Lower leg skin (tissue), 4 donors: ENCODE measurements at regions not wholly inside any gene's neighbourhood (a gene's known extent, or its start where the extent isn't known, plus 50 kb on each side); places are given as distances from the start of the nearest gene placed in this dataset.

Experiments
- DNase-seq, 2 donors: peaks; one replicate each; pipeline ENCODE4 v3.0.0-alpha.2; 2019; ENCODE audit warnings: low spot score in 2 of 2
- H3K4me3 ChIP-seq: fragments of 200-600 bp; sonication (generic); 2 replicates; pipeline ENCODE4 v1.5.1; 2017; ENCODE audit warnings: mild to moderate bottlenecking, low read depth; ENCODE audit not compliant: poor library complexity, severe bottlenecking
- POLR2A ChIP-seq, 2 donors: fragments of 450-650 bp; IDR thresholded peaks; one replicate each; pipeline ENCODE4 v1.6.1; 2016 to 2017; ENCODE audit warnings: antibody characterized with exemption in 2 of 2, mild to moderate bottlenecking in 1 of 2, moderate library complexity in 1 of 2
- WGBS, 2 donors: methylation state at CpG; one replicate each; pipeline ENCODE4 v1.1.5; 2018; 5-methylcytosine and 5-hydroxymethylcytosine counted together
- intact Hi-C: fragments of 100-400 bp; cut with DNase I; formaldehyde crosslinking; loops from one replicate; pipeline ENCODE4 v1.15.0; 2023; ENCODE audit warnings: low total_unique reads
- TF ChIP-seq, protein P1 (sequence below), 3 donors: fragments of 450-650 bp; IDR thresholded peaks; one replicate each; pipeline ENCODE4 v1.5.1; 2016; ENCODE audit warnings: antibody characterized with exemption in 3 of 3, mild to moderate bottlenecking in 3 of 3, moderate library complexity in 2 of 3

DNA sequence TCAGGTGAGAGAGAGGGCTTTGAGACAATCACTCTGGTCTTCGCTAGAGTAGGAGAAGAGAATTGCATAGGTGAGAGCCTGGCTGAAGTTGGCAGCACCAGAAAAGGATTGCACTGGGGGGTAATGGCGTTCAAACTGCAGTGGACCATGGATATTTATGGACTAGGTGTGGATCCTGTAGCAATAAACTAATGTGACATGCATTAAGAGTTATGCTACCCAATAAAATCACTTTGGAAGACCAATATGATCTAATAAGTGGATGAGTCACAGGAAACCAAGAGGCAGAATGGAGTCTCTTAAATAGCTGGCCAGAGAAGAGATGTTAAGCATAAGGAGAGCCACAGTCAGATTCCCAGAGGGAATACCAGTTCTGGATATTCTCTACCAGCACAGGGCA, 259.8 kb downstream of the FBXO8 start:
- WGBS, 2 donors: 46 to 86% methylated on average over 2 of the region's 2 CpGs
- no peak for TF ChIP-seq POLR2A (IDR thresholded peaks at IDR 0.05)
- TF ChIP-seq, protein P1, sequence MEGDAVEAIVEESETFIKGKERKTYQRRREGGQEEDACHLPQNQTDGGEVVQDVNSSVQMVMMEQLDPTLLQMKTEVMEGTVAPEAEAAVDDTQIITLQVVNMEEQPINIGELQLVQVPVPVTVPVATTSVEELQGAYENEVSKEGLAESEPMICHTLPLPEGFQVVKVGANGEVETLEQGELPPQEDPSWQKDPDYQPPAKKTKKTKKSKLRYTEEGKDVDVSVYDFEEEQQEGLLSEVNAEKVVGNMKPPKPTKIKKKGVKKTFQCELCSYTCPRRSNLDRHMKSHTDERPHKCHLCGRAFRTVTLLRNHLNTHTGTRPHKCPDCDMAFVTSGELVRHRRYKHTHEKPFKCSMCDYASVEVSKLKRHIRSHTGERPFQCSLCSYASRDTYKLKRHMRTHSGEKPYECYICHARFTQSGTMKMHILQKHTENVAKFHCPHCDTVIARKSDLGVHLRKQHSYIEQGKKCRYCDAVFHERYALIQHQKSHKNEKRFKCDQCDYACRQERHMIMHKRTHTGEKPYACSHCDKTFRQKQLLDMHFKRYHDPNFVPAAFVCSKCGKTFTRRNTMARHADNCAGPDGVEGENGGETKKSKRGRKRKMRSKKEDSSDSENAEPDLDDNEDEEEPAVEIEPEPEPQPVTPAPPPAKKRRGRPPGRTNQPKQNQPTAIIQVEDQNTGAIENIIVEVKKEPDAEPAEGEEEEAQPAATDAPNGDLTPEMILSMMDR (IDR thresholded peaks at IDR 0.05): no peak
- intact Hi-C loops: no loop called here
- DNase-seq: no peak
- no peak overlapping the region for H3K4me3 ChIP-seq

DNA sequence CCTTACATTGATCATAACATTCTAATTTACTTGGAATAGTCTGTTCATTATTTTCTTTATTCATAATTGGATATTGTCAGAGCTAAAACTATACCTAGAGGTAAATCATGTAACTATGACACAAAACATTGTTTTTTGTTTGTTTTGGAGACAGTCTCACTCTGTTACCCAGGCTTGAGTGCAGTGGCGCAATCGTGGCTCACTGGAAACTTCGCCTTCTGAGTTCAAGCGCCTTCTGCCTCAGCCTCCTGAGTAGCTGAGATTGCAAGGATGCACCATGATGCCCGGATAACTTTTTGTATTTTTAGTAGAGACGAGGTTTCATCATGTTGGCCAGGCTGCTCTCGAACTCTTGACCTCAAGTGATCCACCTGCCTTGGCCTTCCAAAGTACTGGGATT, 265.2 kb downstream of the FBXO8 start:
- H3K4me3 ChIP-seq: no peak overlapping the region
- 84 to 86% methylated on average over 7 of the region's 7 CpGs for WGBS, 2 donors
- intact Hi-C loops: no loop called here
- DNase-seq: no peak
- TF ChIP-seq POLR2A (IDR thresholded peaks at IDR 0.05): no peak
- TF ChIP-seq, protein P1 (IDR thresholded peaks at IDR 0.05): no peak

DNA sequence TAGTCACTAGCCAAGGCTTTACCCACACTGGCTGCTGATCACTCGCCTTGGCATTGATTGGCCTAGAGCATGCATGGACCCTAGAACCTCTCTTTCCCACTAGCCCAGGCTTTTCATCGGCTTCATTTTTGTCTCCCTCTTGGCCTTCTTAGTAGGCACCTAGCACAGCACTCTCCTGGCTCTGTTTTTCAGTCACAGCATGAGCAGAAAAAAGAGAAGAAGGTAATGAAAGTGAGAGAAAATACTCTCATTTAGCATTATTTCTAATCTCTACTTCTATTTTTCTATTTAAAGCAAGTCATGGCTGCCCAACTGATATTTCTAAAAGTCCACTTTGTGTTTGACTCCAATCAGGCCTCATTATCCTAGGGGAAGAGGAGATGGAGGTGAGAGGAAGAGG, 267.2 kb downstream of the FBXO8 start:
- intact Hi-C loops: no loop called here
- DNase-seq: no peak
- WGBS, 2 donors: 76 to 94% methylated on average over 2 of the region's 2 CpGs
- TF ChIP-seq POLR2A (IDR thresholded peaks at IDR 0.05): no peak
- TF ChIP-seq, protein P1 (IDR thresholded peaks at IDR 0.05): no peak
- no peak overlapping the region for H3K4me3 ChIP-seq

DNA sequence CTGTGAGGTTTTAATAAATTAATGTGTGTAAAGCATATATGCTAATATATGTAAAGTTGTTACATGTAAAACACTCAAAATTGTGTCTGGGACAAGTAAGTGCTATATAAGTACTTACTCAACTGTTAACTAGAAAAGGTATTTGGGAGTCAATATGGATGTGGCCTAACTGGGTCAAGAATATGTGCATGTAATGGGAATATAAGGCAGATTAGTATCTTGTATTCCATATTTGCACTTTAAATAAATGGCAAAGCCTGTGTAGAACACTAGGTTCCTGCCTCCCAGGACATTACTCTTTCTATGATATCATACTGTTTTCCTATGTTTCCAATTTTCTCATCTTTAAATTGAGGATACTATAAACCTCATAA, 270.6 kb downstream of the FBXO8 start:
- TF ChIP-seq POLR2A (IDR thresholded peaks at IDR 0.05): no peak
- TF ChIP-seq, protein P1 (IDR thresholded peaks at IDR 0.05): no peak
- H3K4me3 ChIP-seq: no peak overlapping the region
- no peak for DNase-seq
- intact Hi-C loops: no loop called here

DNA sequence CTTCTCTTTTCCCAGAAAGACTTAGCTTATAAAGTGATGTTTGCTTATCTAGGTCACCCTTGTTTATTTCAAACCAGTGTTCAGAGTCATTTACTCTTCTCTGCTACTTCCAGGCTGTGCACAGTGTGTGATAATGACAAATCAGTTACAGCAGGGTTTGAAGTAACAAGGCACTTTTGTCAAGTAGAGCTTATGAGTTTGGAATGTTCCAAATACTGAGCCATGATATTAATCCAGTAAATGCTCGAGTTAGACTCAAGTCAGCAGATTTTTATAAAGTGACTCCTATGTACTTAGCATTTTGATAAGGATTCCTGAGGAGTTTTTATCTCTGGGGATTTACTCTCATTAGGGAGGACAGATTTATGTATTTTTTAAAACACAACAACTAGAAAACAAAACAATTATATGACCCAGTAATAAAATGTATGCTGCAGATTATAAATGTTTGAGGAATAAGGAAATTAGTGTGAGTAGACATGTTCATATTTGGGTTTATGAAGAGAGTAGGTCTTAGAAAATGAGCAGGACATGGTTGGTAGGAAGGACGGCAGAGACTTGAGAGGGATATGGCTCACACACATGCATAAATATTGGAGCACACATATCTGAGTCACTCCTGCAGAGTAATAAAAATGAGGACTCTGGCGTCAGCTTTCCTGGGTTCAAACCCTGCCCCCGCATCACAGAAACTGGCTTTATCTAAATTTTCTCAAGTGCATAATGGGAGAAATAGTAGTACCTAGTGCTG, 271.2 kb downstream of the FBXO8 start:
- no peak for DNase-seq
- TF ChIP-seq POLR2A (IDR thresholded peaks at IDR 0.05): no peak
- TF ChIP-seq, protein P1 (IDR thresholded peaks at IDR 0.05): no peak
- 75 to 76% methylated on average over 4 of the region's 4 CpGs for WGBS, 2 donors
- no peak overlapping the region for H3K4me3 ChIP-seq
- intact Hi-C loops: no loop called here

DNA sequence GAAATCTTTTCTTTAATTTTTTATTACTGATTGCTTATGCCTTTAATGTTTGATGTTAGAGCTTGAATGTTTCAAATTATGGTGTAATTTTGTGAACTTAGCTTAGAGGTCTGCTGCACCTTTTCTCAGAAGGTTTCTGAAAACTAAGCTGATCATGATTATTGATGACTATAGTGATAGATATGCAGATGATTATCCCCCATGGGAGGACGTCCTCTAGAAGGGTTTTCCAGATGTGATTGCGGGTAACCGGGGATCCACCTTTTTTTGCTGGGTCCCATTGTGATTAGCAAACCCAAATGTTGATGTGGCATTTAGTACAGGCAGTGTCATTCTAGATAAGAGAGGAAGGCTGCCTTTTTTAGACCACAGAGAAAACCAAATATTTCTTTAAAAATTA, 272.9 kb downstream of the FBXO8 start:
- H3K4me3 ChIP-seq: no peak overlapping the region
- intact Hi-C loops: no loop called here
- WGBS, 2 donors: 53 to 65% methylated on average over 3 of the region's 3 CpGs
- TF ChIP-seq, protein P1 (IDR thresholded peaks at IDR 0.05): no peak
- no peak for DNase-seq
